Fibroblast of skin of right biceps (primary cell): ENCODE measurements at regions not wholly inside any gene's neighbourhood (a gene's known extent, or its start where the extent isn't known, plus 50 kb on each side); places are given as distances from the start of the nearest gene placed in this dataset.
"Not testable (repeated sequence)": the region's sequence is repeated elsewhere in the genome, so short reads cannot be mapped to it uniquely, and the experiment has no call there.

Experiments
- DNase-seq: peaks from one replicate; pipeline ENCODE4 v3.0.0-alpha.2; 2013

GRCh38 chr3:130800829-130801228, 54.2 kb upstream of the PIK3R4 start:
- no peak for DNase-seq

- no peak for DNase-seq
These were observed 54.8 kb upstream of the PIK3R4 start for GRCh38 chr3:130801473-130801872.

- DNase-seq: no peak
These were observed 64.9 kb upstream of the PIK3R4 start for GRCh38 chr3:130811557-130811956.

- DNase-seq: no peak
These were observed 68.3 kb upstream of the PIK3R4 start for GRCh38 chr3:130814691-130815472.

- no peak for DNase-seq
These were observed 70.2 kb upstream of the PIK3R4 start for GRCh38 chr3:130816561-130817445.

- DNase-seq: not testable (repeated sequence)
These were observed 71.4 kb upstream of the PIK3R4 start for GRCh38 chr3:130818066-130818465.

GRCh38 chr3:130820976-130821375, 72.9 kb upstream of the ATP2C1 start:
- DNase-seq: peak; percentile 35

- no peak for DNase-seq
These were observed 72.1 kb upstream of the ATP2C1 start for GRCh38 chr3:130821806-130822205.

GRCh38 chr3:130823241-130823884, 70.5 kb upstream of the ATP2C1 start:
- no peak for DNase-seq

GRCh38 chr3:130823996-130824395, 69.9 kb upstream of the ATP2C1 start:
- no peak for DNase-seq

- no peak for DNase-seq
These were observed 68.1 kb upstream of the ATP2C1 start for GRCh38 chr3:130825762-130826299.

GRCh38 chr3:130826516-130827182, 67.2 kb upstream of the ATP2C1 start:
- no peak for DNase-seq

GRCh38 chr3:130827486-130827885, 66.4 kb upstream of the ATP2C1 start:
- no peak for DNase-seq

- DNase-seq: no peak
These were observed 64.6 kb upstream of the ATP2C1 start for GRCh38 chr3:130828948-130829947.

- no peak for DNase-seq
These were observed 62.0 kb upstream of the ATP2C1 start for GRCh38 chr3:130831719-130832400.

GRCh38 chr3:130832401-130832746, 61.5 kb upstream of the ATP2C1 start:
- DNase-seq: not testable (repeated sequence)

GRCh38 chr3:130834476-130834875, 59.4 kb upstream of the ATP2C1 start:
- DNase-seq: peak; percentile 2

GRCh38 chr3:130835483-130835882, 58.4 kb upstream of the ATP2C1 start:
- DNase-seq: no peak

GRCh38 chr3:130838898-130839600, 54.8 kb upstream of the ATP2C1 start:
- no peak for DNase-seq

GRCh38 chr3:130839813-130840212, 54.1 kb upstream of the ATP2C1 start:
- no peak for DNase-seq
